HG02852 (cell line): ENCODE measurements at regions not wholly inside any gene's neighbourhood (a gene's known extent, or its start where the extent isn't known, plus 50 kb on each side); places are given as distances from the start of the nearest gene placed in this dataset.
"Not testable (repeated sequence)": the region's sequence is repeated elsewhere in the genome, so short reads cannot be mapped to it uniquely, and the experiment has no call there.

Source experiments
- ATAC-seq: cut with Tn5 transposase; IDR thresholded peaks from one replicate; pipeline ENCODE4 v1.9.1; 2021; ENCODE audit warnings: mild to moderate bottlenecking, moderate library complexity; ENCODE audit not compliant: unreplicated experiment

DNA sequence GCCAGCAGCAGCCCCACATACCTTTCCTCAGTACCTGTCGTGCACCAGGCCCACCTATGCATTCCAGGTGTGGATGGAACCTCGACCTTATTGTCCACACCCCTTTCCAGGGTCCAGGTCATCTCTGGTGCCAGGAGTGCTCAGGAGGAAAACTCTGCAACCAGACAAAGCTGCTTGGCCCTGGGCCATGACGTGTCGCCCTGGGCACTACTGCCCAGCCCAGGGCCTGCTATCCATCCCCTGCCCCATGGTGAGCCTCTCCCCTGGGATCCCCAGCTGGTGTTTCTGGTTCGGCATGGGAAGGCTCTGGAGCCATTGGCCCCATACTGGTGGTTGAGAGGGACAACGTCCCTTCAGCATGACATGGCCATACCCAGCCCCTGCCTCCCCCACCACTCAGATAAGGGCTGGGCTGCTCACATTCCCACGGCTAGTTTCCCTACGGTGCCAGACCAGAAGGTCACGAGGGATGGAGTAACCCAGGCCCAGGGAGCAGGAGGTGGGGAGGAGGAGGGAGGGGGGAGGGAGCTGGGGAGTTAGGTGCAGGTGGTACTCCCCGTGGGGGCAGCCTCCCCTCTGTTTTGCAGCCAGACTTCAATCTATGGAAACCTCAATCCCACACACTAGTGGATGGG is 123.2 kb upstream of the MTLN start:
- ATAC-seq = not testable (repeated sequence)

DNA sequence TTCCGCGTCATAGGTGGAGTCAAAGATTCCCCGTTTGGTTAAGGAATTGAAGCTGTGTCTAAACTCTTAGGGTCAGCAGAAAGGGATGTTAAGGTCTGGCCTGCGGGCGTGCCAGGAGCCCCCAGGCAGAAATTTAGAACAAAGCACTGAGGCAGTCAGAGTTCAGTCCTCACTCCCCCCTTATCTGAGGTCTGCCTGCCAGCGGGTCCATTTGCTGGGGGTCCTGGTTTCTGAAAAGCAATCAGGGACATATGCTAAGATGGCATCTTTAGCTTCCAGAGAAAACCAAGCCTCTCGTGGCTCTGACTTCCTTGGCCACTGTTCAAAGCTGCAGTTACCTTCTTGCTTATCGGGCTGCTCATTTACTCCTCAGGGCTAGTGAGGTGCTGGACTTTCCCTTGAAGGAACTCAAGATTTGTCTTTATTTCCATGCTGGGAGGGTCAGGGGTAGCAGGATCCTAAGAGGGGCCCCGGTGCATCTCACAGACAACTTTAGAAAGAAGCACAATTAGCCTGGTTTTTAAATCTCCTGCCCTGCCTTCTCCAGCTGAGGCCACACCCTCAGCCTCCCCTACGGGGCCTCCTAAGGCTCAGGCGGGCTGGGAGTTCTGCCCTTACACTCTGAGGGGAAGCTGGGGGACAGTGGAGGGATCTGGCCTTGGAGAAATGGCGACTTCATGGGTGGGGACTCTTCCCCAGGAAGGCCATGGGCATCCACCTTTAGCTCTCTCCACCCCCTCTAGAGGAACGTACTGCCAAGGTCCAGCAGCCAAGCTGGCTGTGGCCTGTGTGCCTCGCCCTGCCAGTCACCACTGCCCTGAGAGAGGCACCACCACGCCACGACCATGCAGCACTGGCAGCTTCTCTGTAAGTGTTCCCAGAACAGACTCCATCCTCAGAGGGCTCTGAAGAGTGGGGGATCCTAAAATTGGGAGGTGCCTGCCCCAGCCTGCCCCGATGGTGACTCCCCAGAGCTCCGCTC is 121.1 kb upstream of the MTLN start:
- ATAC-seq = not testable (repeated sequence)

DNA sequence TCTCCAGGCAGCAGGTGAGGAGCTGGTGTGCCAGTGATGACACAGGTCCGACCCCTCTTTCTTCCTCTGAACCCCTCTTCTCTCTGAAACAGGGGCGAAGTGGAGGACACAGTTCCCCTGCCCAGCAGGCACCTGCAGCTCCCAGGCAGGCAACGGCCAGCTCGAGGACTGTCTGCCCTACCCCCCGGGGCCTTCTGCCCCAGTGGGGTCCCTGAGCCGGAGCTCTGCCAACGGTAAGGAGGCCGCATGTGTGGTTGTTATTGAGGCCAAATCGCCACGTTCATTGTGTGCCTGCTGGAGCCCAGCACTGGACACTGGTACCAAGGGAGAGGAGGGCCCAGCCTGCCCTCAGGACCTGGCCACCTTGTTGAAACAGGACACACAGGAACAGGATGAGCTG is 119.3 kb upstream of the MTLN start:
- not testable (repeated sequence) for ATAC-seq

DNA sequence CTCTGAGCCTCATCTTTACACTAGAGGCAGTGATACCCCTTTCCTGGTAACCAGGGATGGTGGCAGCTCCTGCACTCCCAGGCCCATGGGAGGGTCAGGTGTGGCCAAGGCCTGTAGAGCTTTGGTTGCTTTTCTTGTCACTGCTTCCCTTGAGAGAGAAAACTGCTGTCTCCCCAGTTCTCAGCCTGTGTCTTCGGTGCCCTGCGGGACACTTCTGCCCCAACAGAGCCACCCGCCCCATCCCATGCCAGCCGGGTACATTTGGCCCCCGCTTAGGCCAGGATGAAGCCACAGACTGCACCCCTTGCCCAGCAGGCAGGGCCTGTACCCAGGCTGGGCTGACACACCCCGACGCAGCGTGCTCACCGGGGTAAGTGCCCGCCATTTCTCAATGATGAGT is 117.4 kb upstream of the MTLN start:
- not testable (repeated sequence) for ATAC-seq

DNA sequence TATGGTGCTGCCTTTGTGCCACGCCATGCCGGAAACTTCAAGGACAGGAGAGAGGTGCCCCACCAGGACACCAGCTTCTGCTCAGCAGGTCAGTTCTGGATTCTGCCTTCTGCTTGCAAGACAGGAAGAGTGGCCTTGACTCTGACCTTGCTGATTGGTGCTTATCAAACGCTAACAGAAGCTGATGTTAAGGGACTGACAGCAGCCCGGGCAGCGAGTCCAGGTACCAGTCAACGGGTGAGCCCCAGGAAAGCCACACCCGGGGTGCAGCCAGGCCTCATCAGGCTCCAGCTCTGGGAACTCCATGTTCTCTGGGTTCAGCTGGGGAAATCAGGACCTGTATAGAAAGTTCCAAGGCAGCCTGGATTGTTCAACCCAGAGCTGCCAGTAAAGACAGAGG is 116.8 kb upstream of the MTLN start:
- not testable (repeated sequence) for ATAC-seq

DNA sequence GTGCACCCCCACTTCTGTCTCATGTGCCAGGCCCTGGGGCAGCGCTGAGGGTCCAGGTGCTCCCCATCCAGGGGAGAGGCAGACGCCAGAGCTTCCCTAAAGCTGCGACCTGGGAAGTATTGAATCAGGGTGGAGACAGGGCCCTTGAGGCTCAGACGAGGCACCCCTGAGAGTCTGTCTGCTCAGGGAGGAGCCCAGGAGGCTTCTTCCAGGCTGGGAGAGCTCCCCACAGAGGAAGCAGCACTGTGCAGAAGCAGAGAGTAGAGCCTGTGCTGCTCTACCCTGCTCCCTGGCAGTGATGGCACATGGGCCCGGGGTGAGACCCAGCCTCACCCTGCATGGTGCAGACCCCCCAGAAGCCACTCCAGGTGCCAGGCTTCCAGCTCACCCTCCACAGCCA is 116.3 kb upstream of the MTLN start:
- not testable (repeated sequence) for ATAC-seq

DNA sequence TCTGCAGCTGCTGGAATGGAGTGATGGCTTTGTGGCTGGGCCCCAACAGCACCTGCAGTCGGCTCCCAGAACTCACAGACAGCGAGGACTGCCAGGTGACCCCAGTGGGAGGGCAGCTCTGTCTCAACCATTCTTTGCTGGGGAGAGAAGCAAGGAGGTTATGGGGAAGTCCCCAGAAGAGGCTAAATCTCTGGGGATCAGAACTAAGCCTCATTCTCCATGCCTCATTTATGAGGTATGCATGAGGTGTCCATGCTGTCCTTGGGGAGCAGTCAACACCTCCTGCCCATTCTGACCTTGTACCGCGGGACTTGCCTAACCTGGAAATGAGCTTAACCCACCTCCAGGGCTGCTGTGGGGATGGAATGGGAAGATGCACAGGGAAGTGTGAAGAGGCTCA is 111.5 kb upstream of the MTLN start:
- not testable (repeated sequence) for ATAC-seq

DNA sequence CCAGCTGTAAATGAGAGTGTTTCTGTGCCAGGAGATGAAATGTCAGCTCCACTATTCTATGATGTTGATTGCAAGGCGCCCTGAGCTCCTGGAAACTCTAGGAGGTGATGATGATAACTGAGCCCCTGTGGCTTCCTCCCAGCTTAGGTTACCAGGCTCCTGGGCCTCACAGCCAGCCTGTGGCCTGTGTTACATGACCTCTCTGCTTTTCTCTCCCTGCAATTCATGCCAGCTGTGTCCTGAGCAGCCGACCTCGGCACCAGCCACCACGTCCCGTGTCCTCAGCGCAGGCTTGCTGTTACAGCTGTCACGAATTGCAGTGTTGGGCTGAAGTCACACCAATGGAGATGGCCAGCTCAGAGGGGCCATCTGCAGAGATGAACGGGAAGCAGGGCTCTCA is 110.2 kb upstream of the MTLN start:
- ATAC-seq = not testable (repeated sequence)

DNA sequence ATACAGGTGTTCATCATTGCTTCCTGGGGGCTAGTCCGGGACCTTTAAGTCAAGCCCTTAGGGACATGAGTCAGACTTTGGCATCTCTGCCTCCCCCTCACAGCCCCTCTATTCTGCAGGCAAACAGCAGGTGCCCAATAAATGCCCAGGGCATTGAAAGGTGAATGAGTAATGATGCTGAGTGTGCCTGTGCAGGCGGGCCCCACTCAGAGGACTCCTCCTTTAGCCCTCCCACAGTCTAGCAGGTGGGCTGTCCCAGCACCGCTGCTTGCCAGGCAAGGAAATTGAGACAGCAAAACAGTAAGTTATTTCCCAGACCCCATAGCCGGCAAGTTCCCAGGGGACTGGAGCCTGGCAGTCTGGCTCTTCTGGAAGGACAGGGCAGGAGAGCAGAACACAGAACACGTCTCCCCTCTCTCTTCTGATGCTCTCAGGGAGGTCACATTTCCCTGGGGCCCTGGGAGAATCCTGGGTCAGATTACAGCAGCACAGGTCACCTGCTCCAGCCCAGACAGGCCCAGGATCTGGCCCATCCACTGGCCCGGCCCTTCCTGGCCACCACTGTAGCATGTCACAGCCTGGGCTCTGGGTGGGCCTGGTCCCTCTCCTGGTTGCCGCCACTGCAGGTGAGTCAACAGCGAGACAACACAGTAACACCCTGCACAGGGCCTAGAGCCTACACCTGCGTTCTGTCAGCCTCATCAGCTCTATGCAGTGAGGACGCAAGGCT is 108.7 kb upstream of the MTLN start:
- ATAC-seq = not testable (repeated sequence)

DNA sequence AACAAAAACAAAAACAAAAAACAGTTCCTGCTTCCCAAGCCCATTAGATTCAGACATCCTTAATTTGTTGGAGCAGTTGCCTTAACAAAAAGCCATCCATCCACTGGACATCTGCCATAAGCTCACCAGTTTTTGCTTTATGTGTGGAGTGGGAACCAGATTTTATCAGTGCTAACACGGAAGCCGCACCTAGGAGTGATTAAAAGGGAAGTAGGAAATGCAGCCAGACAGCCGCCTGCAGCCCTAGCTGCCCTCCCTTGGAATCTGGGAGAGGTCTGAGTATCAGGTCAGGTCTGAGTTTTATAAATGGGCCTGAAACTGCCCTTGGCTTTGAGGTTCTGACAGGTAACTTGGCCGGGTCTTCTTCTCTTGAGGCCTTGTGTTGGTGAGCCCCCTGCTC is 106.6 kb upstream of the MTLN start:
- not testable (repeated sequence) for ATAC-seq

DNA sequence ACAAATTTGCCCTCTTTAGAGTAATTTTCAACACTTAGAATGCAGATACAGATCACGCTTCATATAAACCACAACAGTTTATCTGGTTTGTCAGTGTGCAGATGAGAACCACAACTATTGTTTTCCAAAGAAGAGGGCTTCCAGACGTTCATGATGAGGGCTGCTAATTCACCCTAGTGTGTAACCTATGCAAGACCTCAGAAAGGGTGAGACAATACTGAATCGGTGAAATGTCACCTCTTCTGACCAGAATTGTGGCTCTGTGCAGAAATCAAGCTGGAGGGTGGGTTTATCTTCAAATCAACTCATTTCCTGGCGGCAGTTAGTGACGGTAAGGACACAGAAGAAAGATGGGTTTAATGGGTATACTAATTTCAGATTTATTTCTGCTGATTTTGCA is 105.0 kb upstream of the MTLN start:
- not testable (repeated sequence) for ATAC-seq

DNA sequence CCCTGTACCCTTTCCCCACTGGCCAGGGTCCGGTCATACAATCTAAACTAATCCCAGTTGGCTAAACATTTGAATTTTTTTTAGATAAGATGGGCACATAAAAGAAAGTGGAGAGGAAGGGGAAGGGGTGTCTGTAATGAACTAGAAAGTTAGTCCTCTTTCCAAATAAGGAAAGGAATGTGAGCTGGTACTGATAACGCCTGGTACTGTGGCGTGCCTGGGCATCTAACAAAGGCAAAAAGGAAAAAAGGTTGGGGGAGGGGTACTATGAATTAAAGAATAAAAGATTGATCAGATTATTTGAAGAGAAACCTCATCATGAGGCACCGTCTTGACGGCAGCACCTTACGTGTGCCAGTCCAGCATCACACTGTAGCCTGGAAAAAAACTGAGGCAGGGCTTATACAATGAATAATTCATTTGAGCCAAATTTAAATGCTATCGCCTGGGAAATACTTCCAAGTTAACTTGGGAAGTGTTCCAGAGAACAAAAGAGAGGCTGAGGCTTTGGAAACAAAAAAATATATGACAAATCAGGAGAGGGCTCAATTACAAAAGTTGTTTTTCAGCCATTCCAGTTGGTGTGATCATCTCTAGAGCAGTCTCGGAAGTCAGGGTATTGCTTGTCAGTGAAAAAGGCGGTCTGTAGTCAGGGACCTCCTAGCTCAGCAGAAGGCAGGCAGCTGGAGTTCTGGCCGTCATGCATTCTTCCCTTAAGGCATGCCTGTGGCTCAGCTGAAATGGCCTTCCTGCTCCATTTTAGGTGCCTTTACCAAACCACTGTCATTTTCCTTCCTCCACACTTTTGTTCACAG is 103.9 kb upstream of the MTLN start:
- not testable (repeated sequence) for ATAC-seq

DNA sequence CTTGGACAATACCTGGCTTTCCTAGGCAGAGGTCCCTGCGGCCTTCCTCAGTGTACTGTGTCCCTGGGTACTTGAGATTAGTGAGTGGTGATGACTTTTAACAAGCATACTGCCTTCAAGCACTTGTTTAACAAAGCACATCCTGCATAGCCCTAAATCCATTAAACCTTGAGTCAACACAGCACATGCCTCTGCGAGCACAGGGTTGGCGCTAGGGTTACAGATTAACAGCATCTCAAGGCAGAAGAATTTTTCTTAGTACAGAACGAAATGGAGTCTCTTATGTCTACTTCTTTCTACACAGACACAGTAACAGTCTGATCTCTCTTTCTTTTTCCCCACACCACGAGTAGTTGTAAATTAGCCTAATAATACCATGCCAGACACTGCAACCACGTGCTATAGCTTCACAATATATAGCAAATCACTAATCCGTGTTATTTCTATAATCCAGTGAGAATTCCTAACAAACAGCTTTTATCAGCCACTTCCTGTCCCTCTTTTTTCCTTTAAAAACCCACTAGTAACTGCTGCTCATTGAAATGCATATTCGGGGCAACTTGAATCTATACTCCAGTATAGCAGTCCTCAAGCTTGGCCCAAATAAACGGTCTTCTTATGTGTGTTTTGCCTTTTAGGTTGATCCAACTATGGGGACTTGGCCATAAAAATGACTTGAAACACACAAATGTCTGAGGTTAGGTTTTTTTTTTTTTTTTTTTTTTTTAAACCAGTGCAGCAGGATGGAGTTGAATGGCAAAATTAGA is 102.9 kb upstream of the MTLN start:
- not testable (repeated sequence) for ATAC-seq

DNA sequence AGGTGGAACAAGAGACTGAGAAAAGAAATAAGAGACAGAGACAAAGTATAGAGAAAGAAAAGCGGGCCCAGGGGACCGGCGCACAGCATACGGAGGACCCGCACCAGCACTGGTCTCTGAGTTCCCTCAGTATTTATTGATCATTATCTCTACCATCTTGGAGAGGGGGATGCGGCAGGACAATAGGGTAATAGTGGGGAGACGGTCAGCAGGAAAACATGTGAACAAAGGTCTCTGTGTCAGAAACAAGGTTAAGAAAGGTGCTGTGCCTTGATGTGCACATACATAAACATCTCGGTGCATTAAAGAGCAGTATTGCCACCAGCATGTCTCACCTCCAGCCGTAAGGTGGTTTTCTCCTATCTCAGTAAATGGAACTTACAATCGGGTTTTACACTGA is 102.1 kb upstream of the MTLN start:
- ATAC-seq = not testable (repeated sequence)

DNA sequence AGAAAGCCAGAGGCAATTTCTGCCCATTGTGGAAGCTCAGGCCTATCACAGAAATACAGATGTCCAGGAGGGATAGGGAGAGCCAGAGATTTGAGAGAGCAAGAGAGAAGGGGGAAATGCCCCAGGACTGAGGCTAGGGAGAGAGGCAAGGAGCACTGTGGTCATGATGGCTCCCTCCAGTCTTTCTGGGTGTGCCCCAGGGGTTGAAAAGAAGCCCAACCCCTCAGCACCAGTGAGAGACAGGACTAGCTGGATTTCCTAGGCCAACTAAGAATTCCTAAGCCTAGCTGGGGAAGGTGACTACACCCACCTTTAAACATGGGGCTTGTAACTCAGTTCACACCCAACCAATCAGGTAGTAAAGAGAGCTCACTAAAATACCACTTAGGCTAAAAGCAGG is 100.7 kb upstream of the MTLN start:
- not testable (repeated sequence) for ATAC-seq

DNA sequence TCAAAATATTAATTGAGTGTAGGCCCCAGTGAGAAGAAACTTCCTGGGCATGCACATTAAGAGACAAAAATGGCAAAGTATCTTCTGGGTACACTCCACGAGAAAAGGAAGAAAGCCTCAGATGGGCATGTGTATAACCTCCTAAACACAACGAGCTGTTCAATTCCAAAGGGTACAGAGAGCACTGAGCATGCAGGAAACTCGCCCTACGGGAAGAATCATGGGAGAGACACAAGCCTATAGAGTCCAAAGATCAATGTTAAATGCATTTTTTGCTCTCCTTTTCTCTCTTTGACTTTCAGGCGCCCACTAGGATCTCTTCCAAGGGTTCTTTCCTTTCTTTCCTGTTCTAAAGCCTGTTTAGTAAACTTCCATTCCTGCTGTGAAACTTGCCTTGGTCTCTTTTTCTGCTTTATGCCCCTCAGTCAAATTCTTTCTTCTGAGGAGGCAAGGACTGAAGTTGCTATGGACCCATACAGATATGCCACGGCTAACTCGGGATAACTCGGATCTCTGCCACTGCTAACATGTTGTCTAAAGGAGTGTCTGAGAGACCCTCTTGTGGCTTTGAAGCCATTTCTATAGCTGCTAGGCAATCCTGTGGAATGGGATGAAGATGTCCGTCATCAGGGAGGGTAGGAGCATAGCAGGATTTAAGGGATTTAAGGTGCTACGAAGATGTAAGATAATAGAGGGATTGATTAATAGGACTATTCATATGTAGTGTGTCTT is 99.5 kb upstream of the MTLN start:
- not testable (repeated sequence) for ATAC-seq

DNA sequence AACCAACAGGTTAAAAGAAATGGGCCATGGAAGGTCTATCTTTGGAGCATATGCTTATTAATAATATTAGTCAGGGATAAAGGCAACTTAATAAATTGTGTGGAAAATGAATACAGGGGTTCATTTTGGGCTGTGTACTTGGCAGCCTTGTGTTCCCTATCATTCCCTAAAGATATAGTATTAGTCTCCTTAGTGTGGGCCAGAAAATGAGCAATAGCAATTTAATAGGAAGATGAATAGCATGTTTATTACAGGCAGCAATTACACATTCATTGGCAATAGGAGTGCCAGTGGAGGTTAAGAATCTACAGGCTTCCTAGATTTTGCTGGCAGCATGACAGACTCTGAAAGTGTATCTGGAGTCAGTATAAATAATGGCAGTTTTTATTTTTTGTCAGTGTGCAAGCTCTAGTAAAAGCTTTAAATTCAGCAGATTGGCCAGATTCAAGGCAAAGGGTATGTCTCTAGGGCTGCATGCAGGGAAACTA is 98.7 kb upstream of the MTLN start:
- not testable (repeated sequence) for ATAC-seq

DNA sequence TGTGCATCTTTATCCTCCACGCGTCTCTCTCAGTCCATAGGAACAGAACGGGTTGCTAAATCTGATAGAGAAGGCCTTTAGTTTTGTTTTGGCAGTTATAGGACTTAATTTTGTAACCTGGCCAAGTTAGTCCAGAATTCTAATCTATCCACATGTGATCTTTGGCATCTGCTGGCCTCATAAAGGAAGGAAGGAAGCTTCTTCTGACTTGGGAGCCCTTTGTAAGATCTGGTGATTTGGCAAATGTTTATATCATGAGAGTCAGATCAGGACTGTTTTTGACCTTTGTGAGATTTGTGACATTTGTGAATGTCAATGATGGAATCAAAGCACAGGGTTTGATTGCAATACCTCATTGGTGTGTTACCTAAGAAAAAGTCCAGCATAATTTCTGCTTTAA is 96.4 kb upstream of the MTLN start:
- ATAC-seq = not testable (repeated sequence)

DNA sequence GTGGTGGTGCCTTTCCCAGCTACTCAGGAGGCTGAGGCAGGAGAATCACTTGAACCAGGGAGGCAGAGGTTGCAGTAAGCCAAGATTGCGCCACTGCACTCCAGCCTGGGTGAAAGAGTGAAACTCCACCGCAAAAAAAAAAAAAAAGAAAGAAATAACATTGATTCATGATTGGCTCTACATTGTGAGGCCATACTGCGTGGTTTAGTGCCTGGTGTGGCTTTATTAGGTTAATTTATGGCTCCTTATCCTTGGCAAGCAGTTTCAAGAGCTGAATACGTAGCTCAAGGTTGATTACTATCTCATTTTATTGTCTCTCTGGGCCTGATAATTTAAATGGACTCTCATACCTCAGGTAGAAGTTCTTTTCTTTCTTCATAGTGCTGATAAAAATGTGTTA is 80.5 kb upstream of the MTLN start:
- ATAC-seq = not testable (repeated sequence)
